Fibroblast of lung (primary cell): ENCODE measurements at regions not wholly inside any gene's neighbourhood (a gene's known extent, or its start where the extent isn't known, plus 50 kb on each side); places are given as distances from the start of the nearest gene placed in this dataset.

Source experiments
- DNase-seq, 2 donors: peaks; one replicate each; pipeline versions ENCODE4 v3.0.0 to v3.0.0-alpha.2; 2010; ENCODE audit warnings: low read depth in 2 of 2
- H2AFZ ChIP-seq: 2 replicates; pipeline ENCODE4 v1.5.1; 2012; ENCODE audit warnings: low read length, control low read depth, inconsistent platforms
- H3K27ac ChIP-seq: 2 replicates; pipeline ENCODE4 v1.5.1; 2011; ENCODE audit warnings: low read length, control low read depth; ENCODE audit not compliant: insufficient read depth
- H3K27me3 ChIP-seq: 2 replicates; pipeline ENCODE4 v1.5.1; 2011; ENCODE audit warnings: mild to moderate bottlenecking, low read length; ENCODE audit not compliant: control insufficient read depth, insufficient read depth
- H3K36me3 ChIP-seq: 2 replicates; pipeline ENCODE4 v1.5.1; 2011; ENCODE audit warnings: low read length; ENCODE audit not compliant: control insufficient read depth, insufficient read depth
- H3K4me1 ChIP-seq: 2 replicates; pipeline ENCODE4 v1.5.1; 2011; ENCODE audit warnings: low read length; ENCODE audit not compliant: control insufficient read depth, insufficient read depth; ENCODE audit errors: extremely low read depth
- H3K4me2 ChIP-seq: 2 replicates; pipeline ENCODE4 v1.5.1; 2011; ENCODE audit warnings: low read length, control low read depth; ENCODE audit not compliant: insufficient read depth; ENCODE audit errors: extremely low read depth
- H3K4me3 ChIP-seq, 4 experiments: fragments of 200-600 bp in 1 of 4; sonication (generic) in 1 of 4; replicated peaks in 1 of 4; 2 replicates each; pipeline ENCODE4 v1.5.1; 2011 to 2016; ENCODE audit warnings: low read length in 4 of 4, low read depth in 3 of 4, mild to moderate bottlenecking in 3 of 4, control low read depth in 2 of 4, inconsistent platforms in 1 of 4, mixed read lengths in 1 of 4; ENCODE audit not compliant: insufficient read depth in 1 of 4; ENCODE audit errors: control extremely low read depth in 1 of 4
- H3K79me2 ChIP-seq: 2 replicates; pipeline ENCODE4 v1.5.1; 2012; ENCODE audit warnings: mild to moderate bottlenecking, low read length, inconsistent platforms; ENCODE audit not compliant: control insufficient read depth, insufficient read depth
- H3K9ac ChIP-seq: 2 replicates; pipeline ENCODE4 v1.5.1; 2011; ENCODE audit warnings: mild to moderate bottlenecking, low read length, control low read depth; ENCODE audit not compliant: insufficient read depth
- H3K9me3 ChIP-seq: 2 replicates; pipeline ENCODE4 v1.5.1; 2012; ENCODE audit warnings: low read depth, low read length; ENCODE audit not compliant: control insufficient read depth, insufficient read depth
- H4K20me1 ChIP-seq: 2 replicates; pipeline ENCODE4 v1.5.1; 2011; ENCODE audit warnings: low read length; ENCODE audit not compliant: control insufficient read depth, insufficient read depth; ENCODE audit errors: extremely low read depth
- EZH2 ChIP-seq: IDR thresholded peaks from 2 replicates; pipeline ENCODE4 v1.5.1; 2012; ENCODE audit warnings: low read length, control low read depth, mild to moderate bottlenecking; ENCODE audit errors: missing control alignments
- TF ChIP-seq, protein P1 (sequence below), 2 donors: IDR thresholded peaks in 1 of 2; conservative IDR thresholded peaks in 1 of 2; 1 replicate in 1 of 2; 2 replicates in 1 of 2; pipeline ENCODE4 v1.5.1; 2011 to 2012; ENCODE audit warnings: low read length in 2 of 2, control low read depth in 1 of 2, inconsistent platforms in 1 of 2, low read depth in 1 of 2, mild to moderate bottlenecking in 1 of 2

DNA sequence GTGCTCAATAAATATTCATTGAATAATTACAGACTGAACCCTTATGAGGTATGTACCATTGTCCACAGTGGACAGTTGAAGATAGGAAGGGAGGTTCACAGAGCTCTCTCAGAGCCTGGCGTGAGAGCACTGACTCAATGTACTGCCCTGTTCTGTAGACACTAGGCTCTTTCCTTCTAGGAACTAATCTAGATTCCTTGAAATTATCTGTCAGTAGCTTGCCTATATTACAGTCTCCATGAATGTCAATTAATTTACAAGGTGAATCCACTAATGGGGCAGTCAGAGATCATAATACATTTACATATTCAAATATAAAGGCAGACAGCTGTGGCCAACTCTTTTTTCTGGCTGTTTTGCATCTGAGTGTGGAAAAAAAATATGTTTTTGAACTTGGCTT is 251.2 kb upstream of the SALL1 start:
- DNase-seq: no peak
- no peaks in the 10 kb centered on the region for H3K4me1 ChIP-seq
- H3K4me2 ChIP-seq: no peak overlapping the region
- H2AFZ ChIP-seq: no peak overlapping the region
- no peak overlapping the region for H3K4me3 ChIP-seq
- H3K9ac ChIP-seq: no peak overlapping the region
- no peaks in the 10 kb centered on the region for H3K27me3 ChIP-seq
- TF ChIP-seq, protein P1, sequence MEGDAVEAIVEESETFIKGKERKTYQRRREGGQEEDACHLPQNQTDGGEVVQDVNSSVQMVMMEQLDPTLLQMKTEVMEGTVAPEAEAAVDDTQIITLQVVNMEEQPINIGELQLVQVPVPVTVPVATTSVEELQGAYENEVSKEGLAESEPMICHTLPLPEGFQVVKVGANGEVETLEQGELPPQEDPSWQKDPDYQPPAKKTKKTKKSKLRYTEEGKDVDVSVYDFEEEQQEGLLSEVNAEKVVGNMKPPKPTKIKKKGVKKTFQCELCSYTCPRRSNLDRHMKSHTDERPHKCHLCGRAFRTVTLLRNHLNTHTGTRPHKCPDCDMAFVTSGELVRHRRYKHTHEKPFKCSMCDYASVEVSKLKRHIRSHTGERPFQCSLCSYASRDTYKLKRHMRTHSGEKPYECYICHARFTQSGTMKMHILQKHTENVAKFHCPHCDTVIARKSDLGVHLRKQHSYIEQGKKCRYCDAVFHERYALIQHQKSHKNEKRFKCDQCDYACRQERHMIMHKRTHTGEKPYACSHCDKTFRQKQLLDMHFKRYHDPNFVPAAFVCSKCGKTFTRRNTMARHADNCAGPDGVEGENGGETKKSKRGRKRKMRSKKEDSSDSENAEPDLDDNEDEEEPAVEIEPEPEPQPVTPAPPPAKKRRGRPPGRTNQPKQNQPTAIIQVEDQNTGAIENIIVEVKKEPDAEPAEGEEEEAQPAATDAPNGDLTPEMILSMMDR (conservative IDR thresholded peaks at IDR 0.05 in 1 of 2, IDR thresholded peaks at IDR 0.05 in 1 of 2; ENCODE audit: low read depth in 1 of 2, low read length in 2 of 2): no peak
- no peak for TF ChIP-seq EZH2
- H3K79me2 ChIP-seq: no peaks in the 10 kb centered on the region
- H3K36me3 ChIP-seq: no peaks in the 10 kb centered on the region
- no peak overlapping the region for H3K27ac ChIP-seq
- H4K20me1 ChIP-seq: no peaks in the 10 kb centered on the region
- no peaks in the 10 kb centered on the region for H3K9me3 ChIP-seq

DNA sequence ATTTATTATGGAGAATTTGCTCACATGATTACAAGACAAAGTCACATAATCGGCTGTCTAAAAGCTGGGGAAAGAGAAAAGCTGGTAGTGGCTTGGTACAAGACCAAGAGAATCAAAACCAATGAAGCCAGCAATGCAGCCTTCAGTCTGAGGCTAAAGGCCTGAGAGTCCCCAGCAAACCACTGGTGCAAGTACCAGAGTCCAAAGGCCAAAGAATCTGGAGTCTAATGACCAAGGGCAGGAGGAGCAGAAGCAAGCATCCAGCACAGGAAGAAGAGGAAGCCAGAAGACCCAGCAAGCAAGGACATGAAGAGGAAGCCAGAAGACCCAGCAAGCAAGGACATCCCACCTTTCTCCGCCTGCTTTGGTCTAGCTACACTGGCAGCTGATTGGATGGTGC is 250.6 kb upstream of the SALL1 start:
- no peaks in the 10 kb centered on the region for H3K36me3 ChIP-seq
- TF ChIP-seq, protein P1 (conservative IDR thresholded peaks at IDR 0.05 in 1 of 2, IDR thresholded peaks at IDR 0.05 in 1 of 2; ENCODE audit: low read depth in 1 of 2, low read length in 2 of 2): no peak
- TF ChIP-seq EZH2: no peak
- H3K27me3 ChIP-seq: no peaks in the 10 kb centered on the region
- H2AFZ ChIP-seq: no peak overlapping the region
- no peak overlapping the region for H3K4me3 ChIP-seq
- H3K4me1 ChIP-seq: no peaks in the 10 kb centered on the region
- H3K79me2 ChIP-seq: no peaks in the 10 kb centered on the region
- DNase-seq: no peak
- H4K20me1 ChIP-seq: no peaks in the 10 kb centered on the region
- H3K27ac ChIP-seq: no peak overlapping the region
- no peak overlapping the region for H3K4me2 ChIP-seq
- no peaks in the 10 kb centered on the region for H3K9me3 ChIP-seq
- no peak overlapping the region for H3K9ac ChIP-seq

DNA sequence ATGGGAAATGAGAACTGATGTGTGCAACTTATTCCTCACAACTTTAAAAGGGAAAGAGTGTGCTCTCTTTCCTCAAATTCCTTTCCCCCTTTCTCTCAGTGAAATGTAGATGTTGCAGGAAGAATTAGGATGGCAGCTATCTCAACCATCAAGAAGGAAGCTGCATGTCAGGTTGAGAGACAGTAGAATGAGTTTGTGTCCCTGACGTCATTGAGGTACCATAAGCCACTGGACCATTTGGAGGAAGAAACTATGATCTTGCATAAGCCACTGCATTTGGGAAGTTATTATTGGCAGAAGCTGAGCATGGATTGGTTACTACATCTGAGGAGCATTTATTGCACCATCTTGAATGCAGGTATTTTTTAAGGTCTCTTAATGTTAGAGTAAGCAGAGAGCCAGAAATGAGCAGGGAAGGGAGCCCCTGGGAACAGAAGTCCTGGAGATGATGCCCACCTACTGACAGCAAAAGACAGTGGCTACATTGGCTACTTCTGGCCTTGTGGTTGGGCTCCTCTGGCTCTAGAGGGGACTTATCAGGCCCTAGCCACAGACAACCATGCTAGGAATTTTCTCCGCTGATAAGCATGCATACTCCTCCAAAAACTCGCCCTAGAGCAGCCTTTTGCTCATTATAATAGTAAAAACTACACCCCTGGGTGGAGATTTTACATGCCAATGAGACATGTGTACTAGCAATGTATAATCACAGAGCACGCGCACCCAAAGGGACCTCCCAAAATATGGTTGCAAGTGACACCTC is 249.0 kb upstream of the SALL1 start:
- no peak overlapping the region for H3K9ac ChIP-seq
- TF ChIP-seq, protein P1 (conservative IDR thresholded peaks at IDR 0.05 in 1 of 2, IDR thresholded peaks at IDR 0.05 in 1 of 2; ENCODE audit: low read depth in 1 of 2, low read length in 2 of 2): no peak
- no peak for TF ChIP-seq EZH2
- no peaks in the 10 kb centered on the region for H3K4me1 ChIP-seq
- no peaks in the 10 kb centered on the region for H4K20me1 ChIP-seq
- no peaks in the 10 kb centered on the region for H3K79me2 ChIP-seq
- no peak overlapping the region for H2AFZ ChIP-seq
- no peaks in the 10 kb centered on the region for H3K27me3 ChIP-seq
- no peak overlapping the region for H3K4me3 ChIP-seq
- H3K36me3 ChIP-seq: no peaks in the 10 kb centered on the region
- H3K27ac ChIP-seq: no peak overlapping the region
- no peak overlapping the region for H3K4me2 ChIP-seq
- H3K9me3 ChIP-seq: no peaks in the 10 kb centered on the region
- peak in 1 of 2 donors; percentile 74 for DNase-seq
